BJ (cell line): ENCODE measurements at regions not wholly inside any gene's neighbourhood (a gene's known extent, or its start where the extent isn't known, plus 50 kb on each side); places are given as distances from the start of the nearest gene placed in this dataset.
"Not testable (repeated sequence)": the region's sequence is repeated elsewhere in the genome, so short reads cannot be mapped to it uniquely, and the experiment has no call there.

Source experiments
- CTCF ChIA-PET: fragments of 350-600 bp; formaldehyde crosslinking; extraction: SDS; loops from one replicate; lab custom pipeline; 2021; ENCODE audit warnings: antibody characterized with exemption, inconsistent platforms; lab: Yijun Ruan, JAX
- POLR2A ChIA-PET: fragments of 300-600 bp; sonication (Branson Sonifier 250); formaldehyde crosslinking; extraction: SDS; loops from one replicate; lab custom pipeline; 2021; ENCODE audit warnings: antibody characterized with exemption; lab: Charles Lee
- DNase-seq: peaks from one replicate; pipeline ENCODE4 v3.0.0-alpha.2; 2011; ENCODE audit warnings: low read depth
- H3K27me3 ChIP-seq: 2 replicates; pipeline ENCODE4 v1.6.0; 2011; ENCODE audit warnings: low read length; ENCODE audit not compliant: control insufficient read depth, insufficient read depth
- H3K36me3 ChIP-seq: 2 replicates; pipeline ENCODE4 v1.5.1; 2011; ENCODE audit warnings: low read length; ENCODE audit not compliant: control insufficient read depth, insufficient read depth
- H3K4me3 ChIP-seq: 2 replicates; pipeline ENCODE4 v1.5.1; 2011; ENCODE audit warnings: low read depth, mild to moderate bottlenecking, control low read depth, low read length
- TF ChIP-seq, protein P1 (sequence below): IDR thresholded peaks from 2 replicates; pipeline ENCODE4 v1.5.1; 2011; ENCODE audit warnings: low read depth, mild to moderate bottlenecking, control low read depth, inconsistent platforms, low read length, moderate library complexity; ENCODE audit not compliant: insufficient read depth

DNA sequence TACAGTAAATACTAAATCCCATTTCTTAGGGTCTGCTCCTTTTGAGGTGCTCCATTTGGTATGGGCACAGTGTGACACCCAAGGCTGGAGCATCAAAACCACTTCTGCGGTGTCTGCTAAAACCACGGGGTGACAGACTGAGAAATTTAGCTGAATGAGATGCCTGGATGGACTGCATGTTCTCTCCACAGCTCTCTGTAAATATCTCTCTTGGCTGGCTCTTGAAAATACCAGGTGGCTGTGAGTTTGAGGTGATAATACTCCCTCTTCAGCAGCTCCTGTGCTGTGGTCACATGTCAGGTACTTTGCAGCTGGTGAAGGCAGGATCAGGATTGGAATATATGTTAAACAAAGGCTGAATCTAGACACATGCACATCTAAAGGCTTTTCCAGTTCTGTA lies 93.7 kb upstream of the SIMC1 start:
- ChIA-PET POLR2A (no interaction called here), CTCF (interaction anchor here (1.3 kb wide), 1 partner anchor 9 kb away, joined by 3 read pairs; no protein-coding TSS in a partner anchor)
- DNase-seq: no peak
- Histone ChIP-seq H3K4me3 (no peak overlapping the region), H3K36me3 (no peaks in the 10 kb centered on the region), H3K27me3 (no peaks in the 10 kb centered on the region)
- TF ChIP-seq, protein P1, sequence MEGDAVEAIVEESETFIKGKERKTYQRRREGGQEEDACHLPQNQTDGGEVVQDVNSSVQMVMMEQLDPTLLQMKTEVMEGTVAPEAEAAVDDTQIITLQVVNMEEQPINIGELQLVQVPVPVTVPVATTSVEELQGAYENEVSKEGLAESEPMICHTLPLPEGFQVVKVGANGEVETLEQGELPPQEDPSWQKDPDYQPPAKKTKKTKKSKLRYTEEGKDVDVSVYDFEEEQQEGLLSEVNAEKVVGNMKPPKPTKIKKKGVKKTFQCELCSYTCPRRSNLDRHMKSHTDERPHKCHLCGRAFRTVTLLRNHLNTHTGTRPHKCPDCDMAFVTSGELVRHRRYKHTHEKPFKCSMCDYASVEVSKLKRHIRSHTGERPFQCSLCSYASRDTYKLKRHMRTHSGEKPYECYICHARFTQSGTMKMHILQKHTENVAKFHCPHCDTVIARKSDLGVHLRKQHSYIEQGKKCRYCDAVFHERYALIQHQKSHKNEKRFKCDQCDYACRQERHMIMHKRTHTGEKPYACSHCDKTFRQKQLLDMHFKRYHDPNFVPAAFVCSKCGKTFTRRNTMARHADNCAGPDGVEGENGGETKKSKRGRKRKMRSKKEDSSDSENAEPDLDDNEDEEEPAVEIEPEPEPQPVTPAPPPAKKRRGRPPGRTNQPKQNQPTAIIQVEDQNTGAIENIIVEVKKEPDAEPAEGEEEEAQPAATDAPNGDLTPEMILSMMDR: no peak

DNA sequence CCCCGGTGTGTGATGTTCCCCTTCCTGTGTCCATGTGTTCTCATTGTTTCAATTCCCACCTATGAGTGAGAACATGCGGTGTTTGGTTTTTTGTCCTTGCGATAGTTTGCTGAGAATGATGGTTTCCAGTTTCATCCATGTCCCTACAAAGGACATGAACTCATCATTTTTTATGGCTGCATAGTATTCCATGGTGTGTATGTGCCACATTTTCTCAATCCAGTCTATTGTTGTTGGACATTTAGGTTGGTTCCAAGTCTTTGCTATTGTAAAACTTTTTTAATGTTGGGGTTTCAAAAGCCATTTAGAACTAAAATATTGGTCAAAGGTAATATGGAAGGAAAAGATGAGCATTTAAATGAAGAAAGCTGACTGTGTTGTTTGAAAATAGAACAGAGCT lies 88.3 kb upstream of the SIMC1 start:
- H3K27me3 ChIP-seq, H3K4me3 ChIP-seq, H3K36me3 ChIP-seq, POLR2A ChIA-PET, CTCF ChIA-PET, DNase-seq: not testable (repeated sequence)

DNA sequence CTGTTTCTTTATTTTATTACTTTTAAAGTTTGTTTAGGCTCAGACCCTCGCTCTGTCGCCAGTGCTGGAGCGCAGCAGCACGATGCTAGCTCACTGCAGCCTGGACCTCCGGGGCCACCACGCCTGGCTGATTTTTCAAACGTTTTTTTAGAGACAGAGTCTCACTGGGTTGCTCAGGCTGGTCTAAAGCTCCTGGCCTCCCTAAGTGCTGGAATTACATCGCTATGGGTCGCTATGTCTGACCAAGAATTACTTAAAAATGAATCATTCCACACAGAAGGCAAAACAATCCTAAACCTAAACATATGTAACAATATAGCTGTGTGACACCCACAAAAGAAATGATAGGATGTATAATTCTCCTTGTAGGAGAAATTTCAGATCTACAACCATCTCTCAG lies 86.9 kb upstream of the SIMC1 start:
- ChIA-PET CTCF (no interaction called here), POLR2A (no interaction called here)
- TF ChIP-seq, protein P1: no peak
- no peak for DNase-seq
- Histone ChIP-seq H3K27me3 (no peaks in the 10 kb centered on the region; the same call in 1 of the 2 replicates), H3K4me3 (no peak overlapping the region), H3K36me3 (no peaks in the 10 kb centered on the region)

DNA sequence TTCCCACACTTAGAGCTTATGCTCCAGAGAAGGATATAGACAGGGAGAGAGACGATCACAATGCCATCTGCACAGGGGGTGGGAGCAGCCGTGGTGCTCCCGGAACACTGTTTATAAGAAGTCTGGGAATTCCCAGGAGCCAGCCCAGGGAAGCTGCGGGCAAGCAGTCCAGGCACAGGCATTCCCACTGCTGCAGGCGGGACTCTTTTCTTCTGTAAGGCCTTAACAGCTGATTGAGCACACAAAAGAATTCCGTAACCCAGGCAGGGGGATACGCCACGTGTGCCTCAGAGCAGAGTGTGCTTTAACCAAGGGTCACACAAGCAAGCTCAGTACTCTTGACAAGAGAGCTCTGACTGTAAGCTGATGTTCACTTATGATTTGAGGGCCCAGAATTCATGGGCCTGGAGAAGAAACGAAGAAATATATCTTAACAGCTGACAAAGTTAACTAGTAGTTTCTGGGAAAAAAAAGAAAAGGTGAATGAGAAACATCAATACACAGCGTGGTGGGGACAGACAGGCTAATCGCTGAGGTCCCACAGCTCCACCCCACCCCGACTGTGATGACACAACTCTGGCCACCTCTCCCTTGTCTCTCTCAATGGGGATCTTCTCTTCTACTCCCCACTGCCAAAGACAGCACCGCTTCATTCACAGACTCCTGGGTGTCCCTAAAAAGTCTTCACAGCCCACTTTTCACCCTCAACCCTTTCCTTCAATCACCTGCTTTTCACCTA lies 85.9 kb upstream of the SIMC1 start:
- H3K27me3 ChIP-seq: no peaks in the 10 kb centered on the region; the same call in 1 of the 2 replicates
- DNase-seq: no peak
- ChIA-PET POLR2A (no interaction called here), CTCF (interaction anchor here (0.9 kb wide), 1 partner anchor 8 kb away, joined by 3 read pairs; no protein-coding TSS in a partner anchor)
- TF ChIP-seq, protein P1: no peak
- H3K36me3 ChIP-seq: no peaks in the 10 kb centered on the region
- H3K4me3 ChIP-seq: no peak overlapping the region

DNA sequence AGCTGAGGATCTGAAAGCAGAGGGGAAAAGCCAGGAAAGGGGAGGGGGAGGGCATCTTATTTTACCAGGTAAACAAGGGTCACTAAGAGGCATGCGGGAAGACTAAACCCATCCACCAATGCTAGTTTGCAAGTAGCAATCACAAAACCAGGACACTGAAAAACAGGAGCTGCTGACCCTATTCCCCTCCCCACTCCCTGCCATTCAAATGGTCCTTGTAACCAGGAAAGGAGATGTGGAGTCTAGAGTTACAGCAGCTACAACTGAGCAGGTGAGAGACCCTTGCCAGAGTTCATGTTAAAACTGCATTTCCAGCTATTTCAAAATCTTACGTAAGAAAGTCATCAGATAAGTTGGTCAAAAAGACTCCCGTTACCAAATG lies 85.3 kb upstream of the SIMC1 start:
- Histone ChIP-seq H3K27me3 (no peaks in the 10 kb centered on the region; the same call in 1 of the 2 replicates), H3K36me3 (no peaks in the 10 kb centered on the region), H3K4me3 (no peak overlapping the region)
- ChIA-PET CTCF (interaction anchor here (0.9 kb wide), 1 partner anchor 9 kb away, joined by 3 read pairs; no protein-coding TSS in a partner anchor), POLR2A (no interaction called here)
- TF ChIP-seq, protein P1: no peak
- no peak for DNase-seq
